H9 (cell line): ENCODE measurements at regions not wholly inside any gene's neighbourhood (a gene's known extent, or its start where the extent isn't known, plus 50 kb on each side); places are given as distances from the start of the nearest gene placed in this dataset.

ENCODE experiments used
- DNase-seq: peaks from one replicate; pipeline ENCODE4 v3.0.0-alpha.2; 2017
- H2AFZ ChIP-seq: one replicate; pipeline ENCODE4 v1.6.1; 2013; ENCODE audit warnings: mild to moderate bottlenecking, low read length, control low read depth, moderate library complexity
- H2AK5ac ChIP-seq: 2 replicates; pipeline ENCODE4 v1.6.1; 2013; ENCODE audit warnings: low read length, control low read depth, mixed read lengths; ENCODE audit not compliant: insufficient read length
- H2BK120ac ChIP-seq: one replicate; pipeline ENCODE4 v1.6.1; 2013; ENCODE audit warnings: low read depth, mild to moderate bottlenecking, low read length, control low read depth, inconsistent platforms; ENCODE audit not compliant: poor library complexity, severe bottlenecking
- H2BK12ac ChIP-seq: 2 replicates; pipeline ENCODE4 v1.6.1; 2013; ENCODE audit warnings: low read length, control low read depth, mixed read lengths, low read depth; ENCODE audit not compliant: insufficient read length
- H2BK15ac ChIP-seq: 2 replicates; pipeline ENCODE4 v1.6.1; 2013; ENCODE audit warnings: low read depth, low read length, control low read depth
- H2BK20ac ChIP-seq: one replicate; pipeline ENCODE4 v1.6.1; 2013; ENCODE audit warnings: low read depth, mild to moderate bottlenecking, low read length, control low read depth, inconsistent platforms; ENCODE audit not compliant: poor library complexity, severe bottlenecking
- H2BK5ac ChIP-seq: 2 replicates; pipeline ENCODE4 v1.6.1; 2013; ENCODE audit warnings: low read length, control low read depth, mixed read lengths; ENCODE audit not compliant: insufficient read length
- H3K14ac ChIP-seq: 2 replicates; pipeline ENCODE4 v1.6.1; 2013; ENCODE audit warnings: low read length, control low read depth; ENCODE audit not compliant: insufficient read depth
- H3K18ac ChIP-seq: 2 replicates; pipeline ENCODE4 v1.6.1; 2013; ENCODE audit warnings: low read depth, mild to moderate bottlenecking, mixed read lengths, low read length, control low read depth; ENCODE audit not compliant: insufficient read length
- H3K23ac ChIP-seq: 2 replicates; pipeline ENCODE4 v1.6.1; 2013; ENCODE audit warnings: low read length, control low read depth, mixed read lengths, low read depth; ENCODE audit not compliant: insufficient read length
- H3K23me2 ChIP-seq: 2 replicates; pipeline ENCODE4 v1.6.1; 2013; ENCODE audit warnings: low read depth, mild to moderate bottlenecking, mixed read lengths, low read length, control low read depth; ENCODE audit not compliant: insufficient read length, poor library complexity, severe bottlenecking
- H3K27ac ChIP-seq: 2 replicates; pipeline ENCODE4 v1.5.1; 2013; ENCODE audit warnings: low read length, control low read depth, mixed read lengths, low read depth; ENCODE audit not compliant: insufficient read length
- H3K27me3 ChIP-seq: 2 replicates; pipeline ENCODE4 v1.6.1; 2013; ENCODE audit warnings: low read length, control low read depth, inconsistent platforms; ENCODE audit not compliant: insufficient read depth
- H3K4ac ChIP-seq: 2 replicates; pipeline ENCODE4 v1.6.1; 2013; ENCODE audit warnings: low read depth, mild to moderate bottlenecking, control low read depth, inconsistent platforms, low read length, moderate library complexity
- H3K4me1 ChIP-seq: 2 replicates; pipeline ENCODE4 v1.6.1; 2013; ENCODE audit warnings: low read length, control low read depth, inconsistent platforms; ENCODE audit not compliant: insufficient read depth
- H3K4me2 ChIP-seq: 2 replicates; pipeline ENCODE4 v1.6.1; 2013; ENCODE audit warnings: low read length, control low read depth, mixed read lengths; ENCODE audit not compliant: insufficient read length, insufficient read depth
- H3K56ac ChIP-seq: 2 replicates; pipeline ENCODE4 v1.6.1; 2013; ENCODE audit warnings: low read depth, mild to moderate bottlenecking, mixed read lengths, low read length, control low read depth; ENCODE audit not compliant: insufficient read length
- H3K79me1 ChIP-seq: 2 replicates; pipeline ENCODE4 v1.6.1; 2013; ENCODE audit warnings: low read depth, mild to moderate bottlenecking, moderate library complexity, low read length, control low read depth, inconsistent platforms; ENCODE audit not compliant: insufficient read depth, poor library complexity, severe bottlenecking
- H3K79me2 ChIP-seq: 2 replicates; pipeline ENCODE4 v1.6.1; 2013; ENCODE audit warnings: low read length, control low read depth, inconsistent platforms; ENCODE audit not compliant: insufficient read depth
- H3K9ac ChIP-seq: 2 replicates; pipeline ENCODE4 v1.6.1; 2013; ENCODE audit warnings: low read length, control low read depth, mixed read lengths; ENCODE audit not compliant: insufficient read length; ENCODE audit errors: extremely low read depth
- H3K9me3 ChIP-seq: one replicate; pipeline ENCODE4 v1.6.1; 2013; ENCODE audit warnings: low read depth, low read length, inconsistent platforms; ENCODE audit not compliant: control insufficient read depth
- H3T11ph ChIP-seq: one replicate; pipeline ENCODE4 v1.6.1; 2013; ENCODE audit warnings: mild to moderate bottlenecking, low read length, control low read depth, inconsistent platforms
- H4K20me1 ChIP-seq: one replicate; pipeline ENCODE4 v1.6.1; 2013; ENCODE audit not compliant: control insufficient read depth, insufficient read length, insufficient read depth
- H4K5ac ChIP-seq: 2 replicates; pipeline ENCODE4 v1.6.1; 2013; ENCODE audit warnings: low read depth, mild to moderate bottlenecking, mixed read lengths, low read length, control low read depth; ENCODE audit not compliant: insufficient read length
- H4K8ac ChIP-seq: replicated peaks from 2 replicates; pipeline ENCODE4 v1.6.1; 2013; ENCODE audit warnings: low read length, control low read depth, mixed read lengths, low read depth; ENCODE audit not compliant: insufficient read length
- H4K91ac ChIP-seq: 2 replicates; pipeline ENCODE4 v1.6.1; 2013; ENCODE audit warnings: low read depth, mild to moderate bottlenecking, moderate library complexity, mixed read lengths, low read length, control low read depth; ENCODE audit not compliant: insufficient read length
- H3K27ac Mint-ChIP-seq, 3 experiments: 2 replicates in 2 of 3; 3 replicates in 1 of 3; pipeline ENCODE4 v1.8.0; 2020 to 2021; ENCODE audit warnings: mixed read lengths in 3 of 3, mild to moderate bottlenecking in 1 of 3, moderate library complexity in 1 of 3
- H3K27me3 Mint-ChIP-seq: 2 replicates; pipeline ENCODE4 v1.8.0; 2021; ENCODE audit warnings: low read depth, mild to moderate bottlenecking, moderate library complexity, mixed read lengths
- H3K36me3 Mint-ChIP-seq, 3 experiments: 2 replicates in 2 of 3; 3 replicates in 1 of 3; pipeline ENCODE4 v1.8.0; 2020 to 2021; ENCODE audit warnings: low read depth in 3 of 3, mixed read lengths in 3 of 3; ENCODE audit not compliant: insufficient read depth in 1 of 3
- H3K4me1 Mint-ChIP-seq, 2 experiments: 2 replicates each; pipeline ENCODE4 v1.8.0; 2020; ENCODE audit warnings: mixed read lengths in 2 of 2
- H3K4me3 Mint-ChIP-seq, 2 experiments: 2 replicates in 1 of 2; 3 replicates in 1 of 2; pipeline ENCODE4 v1.8.0; 2020 to 2021; ENCODE audit warnings: mild to moderate bottlenecking in 2 of 2, mixed read lengths in 2 of 2, moderate library complexity in 1 of 2
- H3K9me3 Mint-ChIP-seq, 2 experiments: 2 replicates in 1 of 2; 3 replicates in 1 of 2; pipeline ENCODE4 v1.8.0; 2020; ENCODE audit warnings: mild to moderate bottlenecking in 2 of 2, mixed read lengths in 2 of 2, moderate library complexity in 1 of 2
- CTCF ChIP-seq: fragments of 200-600 bp; sonication (generic); conservative IDR thresholded peaks from 3 replicates; pipeline ENCODE4 v1.8.0; 2021; ENCODE audit warnings: antibody characterized with exemption, mild to moderate bottlenecking
- WGBS: extraction: QIAGEN DNeasy Blood & Tissue Kit; methylation state at CpG from one replicate; pipeline ENCODE4 v1.1.7; 2013; ENCODE audit warnings: missing lambda C conversion rate, low lambda C conversion rate, mixed read lengths; ENCODE audit not compliant: insufficient read length; ENCODE audit errors: extremely low coverage; 5-methylcytosine and 5-hydroxymethylcytosine counted together

GRCh38 chr1:30450818-30451233 is 272.6 kb downstream of the MATN1 start:
- Mint-ChIP-seq H3K27ac (no peak overlapping the region; a peak in 1 of 7 replicates), H3K4me3 (no peak overlapping the region), H3K27me3 (peaks cover 19% of the 10 kb centered on the region), H3K36me3 (no peaks in the 10 kb centered on the region), H3K4me1 (peaks cover 0 to 3% of the 10 kb centered on the region in 2 experiments; a peak in 1 of 4 replicates), H3K9me3 (peaks cover 2 to 11% of the 10 kb centered on the region in 2 experiments; a peak in 3 of 5 replicates)
- Histone ChIP-seq H3K9me3 (no peaks in the 10 kb centered on the region), H4K91ac (no peak overlapping the region), H3K27me3 (no peaks in the 10 kb centered on the region), H4K20me1 (no peaks in the 10 kb centered on the region), H3K4ac (no peak overlapping the region), H3K9ac (no peak overlapping the region), H3K23ac (no peak overlapping the region), H3K79me1 (no peaks in the 10 kb centered on the region), H3K27ac (no peak overlapping the region), H2BK120ac (no peak overlapping the region), H2BK15ac (no peak overlapping the region), H2AFZ (no peak overlapping the region), H3K14ac (no peak overlapping the region), H3K56ac (no peak overlapping the region), H4K5ac (no peak overlapping the region), H2BK5ac (no peak overlapping the region), H3T11ph (no peak overlapping the region), H2BK20ac (no peak overlapping the region), H3K23me2 (no peaks in the 10 kb centered on the region), H2BK12ac (no peak overlapping the region), H3K18ac (no peak overlapping the region), H4K8ac (no peak overlapping the region), H3K4me2 (no peak overlapping the region), H3K79me2 (no peaks in the 10 kb centered on the region), H2AK5ac (no peak overlapping the region), H3K4me1 (no peaks in the 10 kb centered on the region)
- no peak for TF ChIP-seq CTCF
- DNase-seq, result peak; percentile 18
- WGBS, result no CpG with 5 or more reads among the region's 5 CpGs
